ENCODE measurements at regions not wholly inside any gene's neighbourhood (a gene's known extent, or its start where the extent isn't known, plus 50 kb on each side); places are given as distances from the start of the nearest gene placed in this dataset.

DNA sequence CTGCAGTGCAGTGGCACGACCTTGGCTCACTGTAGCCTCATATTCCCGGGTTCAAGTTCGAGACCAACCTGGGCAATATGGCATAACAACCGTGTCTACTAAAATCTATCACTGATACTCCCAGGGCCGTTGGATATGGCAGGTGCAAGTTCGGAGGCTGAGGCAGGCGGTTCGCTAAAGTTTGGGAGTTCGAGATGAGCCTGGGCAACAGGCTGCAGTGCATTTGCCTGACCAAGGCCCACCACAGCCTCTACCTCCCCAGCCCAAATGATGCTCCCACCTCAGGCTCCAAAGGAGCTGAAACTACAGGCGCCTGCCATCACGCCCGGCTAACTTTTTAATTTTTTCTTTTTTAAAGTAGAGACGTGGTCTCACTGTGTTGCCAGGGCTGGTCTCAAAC lies 177.1 kb upstream of the ALG10B start:
- DNase-seq, result no peak

DNA sequence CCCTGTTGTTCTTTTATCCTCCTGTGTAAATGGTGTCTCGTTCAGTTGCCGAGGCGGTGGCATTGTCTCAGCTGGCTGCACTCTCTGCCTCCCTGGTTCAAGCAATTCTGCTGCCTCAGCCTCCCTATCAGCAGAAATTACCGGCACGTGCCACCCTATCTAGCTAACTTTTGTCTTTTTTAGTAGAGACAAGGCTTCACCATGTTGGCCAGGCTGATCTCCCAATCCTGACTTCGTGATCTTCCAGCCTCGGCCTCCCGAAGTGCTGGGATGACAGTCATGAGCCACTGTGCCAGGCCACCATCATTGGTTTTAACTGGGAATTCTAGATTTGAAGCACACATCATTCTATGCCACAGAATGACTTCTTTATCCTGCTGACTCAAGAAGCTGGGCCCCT lies 175.3 kb upstream of the ALG10B start:
- DNase-seq, result no peak

DNA sequence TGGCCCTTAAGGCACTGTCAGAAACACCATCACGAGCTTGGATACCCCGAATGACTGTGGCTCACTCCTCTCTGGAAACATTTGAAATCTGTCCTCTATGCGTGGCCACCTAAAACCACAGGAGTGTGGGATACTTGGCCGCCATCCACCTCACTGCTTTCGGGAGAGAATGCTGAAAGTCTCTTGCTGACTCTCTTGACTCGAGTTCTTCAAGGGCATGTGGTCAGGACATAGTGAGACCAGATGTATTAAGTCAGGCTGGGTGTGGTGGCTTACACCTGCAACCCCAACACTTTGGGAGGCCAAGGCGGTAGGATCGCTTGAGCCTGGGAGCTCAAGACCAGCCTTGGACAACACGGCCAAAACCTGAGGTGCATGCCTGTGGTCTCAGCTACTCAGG lies 174.7 kb upstream of the ALG10B start:
- DNase-seq, result no peak

GRCh38 chr12:38142974-38143373 lies 173.6 kb upstream of the ALG10B start:
- DNase-seq, result no peak

DNA sequence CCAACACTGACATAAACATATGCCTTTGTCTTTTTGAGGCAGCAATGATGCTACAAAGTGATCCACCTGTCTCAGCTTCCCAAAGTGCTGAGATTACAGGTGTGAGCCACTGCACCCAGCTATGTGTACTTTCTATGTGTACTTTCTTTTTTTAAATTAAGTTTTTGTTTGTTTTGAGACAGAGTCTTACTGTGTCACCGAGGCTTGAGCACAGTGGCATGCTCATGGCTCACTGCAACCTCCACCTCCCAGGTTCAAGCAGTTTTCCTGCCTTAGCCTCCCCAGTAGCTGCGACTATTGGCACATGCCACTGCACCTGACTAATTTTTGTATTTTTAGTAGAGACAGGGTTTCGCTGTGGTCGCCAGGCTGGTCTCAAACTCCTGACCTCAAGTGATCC lies 172.5 kb upstream of the ALG10B start:
- DNase-seq, result no peak

DNA sequence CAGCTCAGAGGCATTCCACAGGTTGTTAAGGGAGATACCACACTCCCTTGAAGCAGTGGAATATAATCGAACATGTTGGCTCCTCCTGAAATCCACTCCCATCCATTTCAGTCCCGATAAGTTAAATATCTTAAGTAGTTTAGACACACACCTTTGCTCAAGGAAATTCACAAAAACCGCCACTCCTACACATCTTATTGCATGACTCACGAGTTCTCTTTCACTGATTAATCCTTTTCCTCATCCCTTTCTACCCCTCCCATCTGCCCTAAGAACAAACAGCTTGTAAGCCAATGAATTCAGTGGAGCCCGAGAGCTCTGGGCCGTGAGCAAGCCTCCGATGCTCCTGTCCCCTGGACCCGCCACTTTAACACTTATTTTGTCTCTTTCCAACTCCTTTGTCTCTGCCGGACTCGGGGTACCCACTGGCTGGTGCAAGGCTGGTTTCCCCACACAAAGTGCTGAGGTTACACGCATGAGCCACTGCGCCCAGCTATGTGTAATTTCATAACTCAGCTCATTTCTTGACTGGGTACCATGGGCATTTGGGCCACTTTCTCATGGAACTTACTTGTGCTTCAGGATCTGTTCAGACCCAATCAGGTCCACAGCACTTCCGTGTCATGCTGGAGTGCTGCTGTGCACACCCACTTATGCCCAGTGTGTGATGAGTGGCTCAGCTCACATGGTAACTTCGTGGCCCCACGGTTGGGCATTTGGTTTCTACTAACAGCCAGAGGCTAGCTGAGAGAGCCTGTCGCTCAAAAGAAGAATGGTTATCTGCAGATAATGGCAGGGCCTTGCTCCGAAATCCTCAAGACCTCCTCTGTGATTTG lies 171.8 kb upstream of the ALG10B start:
- no peak for DNase-seq

DNA sequence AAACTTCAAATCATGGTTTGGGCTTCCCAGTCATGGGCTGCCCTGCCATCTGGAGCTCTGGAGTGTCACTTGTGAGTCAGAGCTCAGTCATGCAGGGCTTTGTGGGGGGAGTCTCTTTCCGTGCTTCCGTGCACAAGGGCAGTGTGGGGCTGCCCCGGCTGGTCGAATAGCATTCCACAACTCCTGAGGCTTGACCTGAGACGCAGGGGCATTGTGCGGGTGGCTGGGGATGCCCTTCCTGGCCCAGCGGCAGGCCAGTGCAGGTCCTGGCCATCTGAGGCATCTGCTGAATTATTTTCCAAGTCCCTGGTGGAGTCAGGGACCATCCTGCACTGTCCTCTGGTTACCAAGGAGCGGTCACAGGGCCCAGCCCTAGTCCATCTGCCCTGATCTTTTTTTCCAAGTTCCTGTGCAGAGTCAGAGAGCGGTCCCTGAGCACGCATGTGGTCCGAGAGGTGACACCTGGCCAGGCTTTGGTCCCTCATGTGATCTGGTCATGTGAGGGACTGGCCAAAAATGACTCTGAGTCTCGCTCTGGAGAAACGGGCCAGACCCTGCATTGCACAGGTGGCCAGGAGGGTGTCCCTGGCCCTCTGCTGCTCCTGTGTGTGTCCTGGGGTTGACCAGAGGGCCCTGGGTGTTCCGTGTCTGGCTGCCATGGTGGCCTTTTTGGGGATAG lies 167.0 kb upstream of the ALG10B start:
- no peak for DNase-seq

- DNase-seq, result no peak
These were observed 164.4 kb upstream of the ALG10B start for GRCh38 chr12:38151991-38152700.

GRCh38 chr12:38152816-38153736 lies 163.5 kb upstream of the ALG10B start:
- no peak for DNase-seq

- DNase-seq, result no peak
These were observed 162.9 kb upstream of the ALG10B start for GRCh38 chr12:38153737-38154061.

- DNase-seq, result no peak
These were observed 162.2 kb upstream of the ALG10B start for GRCh38 chr12:38154096-38155019.

- DNase-seq, result no peak
These were observed 161.6 kb upstream of the ALG10B start for GRCh38 chr12:38155020-38155395.

GRCh38 chr12:38155526-38156496 lies 160.8 kb upstream of the ALG10B start:
- DNase-seq, result no peak

DNA sequence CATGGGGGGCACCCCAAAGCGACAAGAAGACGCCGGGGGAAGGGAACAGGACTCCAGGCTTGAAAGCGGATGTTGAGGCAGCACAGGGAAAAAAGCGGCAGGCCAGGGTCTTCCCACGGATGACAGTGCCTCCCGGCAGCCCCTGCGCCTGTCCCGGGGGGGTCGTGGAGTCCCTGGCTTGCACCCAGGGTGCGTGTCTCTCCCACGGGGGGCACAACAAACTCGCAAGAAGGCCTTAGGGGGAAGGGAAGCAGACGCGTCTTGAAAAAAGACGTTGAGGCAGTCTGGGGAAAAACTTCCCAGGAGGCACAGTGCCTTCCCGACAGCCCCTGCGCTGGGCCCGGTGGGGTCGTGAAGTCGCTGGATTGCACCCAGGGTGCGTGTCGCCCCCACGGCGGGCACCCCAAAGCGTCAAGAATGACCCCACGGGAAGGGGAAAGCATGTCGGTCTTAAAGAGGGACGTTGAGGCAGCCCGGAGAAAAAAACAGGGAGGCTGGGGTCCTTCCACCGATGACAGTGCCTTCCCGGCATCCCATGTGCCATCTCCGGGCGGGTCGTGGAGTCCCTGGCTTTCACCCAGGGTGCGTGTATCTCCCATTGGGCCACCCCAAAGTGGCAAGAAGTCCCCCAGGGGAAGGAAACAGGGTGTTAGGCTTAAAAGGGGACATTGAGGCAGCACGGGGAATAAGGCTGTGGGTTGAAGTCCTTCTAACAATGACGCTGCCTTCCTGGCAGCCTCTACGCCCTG lies 159.9 kb upstream of the ALG10B start:
- DNase-seq, result no peak

- DNase-seq, result no peak
These were observed 159.2 kb upstream of the ALG10B start for GRCh38 chr12:38157274-38157932.

- DNase-seq, result no peak
These were observed 158.6 kb upstream of the ALG10B start for GRCh38 chr12:38157933-38158401.

GRCh38 chr12:38158428-38159091 lies 158.0 kb upstream of the ALG10B start:
- DNase-seq, result no peak

DNA sequence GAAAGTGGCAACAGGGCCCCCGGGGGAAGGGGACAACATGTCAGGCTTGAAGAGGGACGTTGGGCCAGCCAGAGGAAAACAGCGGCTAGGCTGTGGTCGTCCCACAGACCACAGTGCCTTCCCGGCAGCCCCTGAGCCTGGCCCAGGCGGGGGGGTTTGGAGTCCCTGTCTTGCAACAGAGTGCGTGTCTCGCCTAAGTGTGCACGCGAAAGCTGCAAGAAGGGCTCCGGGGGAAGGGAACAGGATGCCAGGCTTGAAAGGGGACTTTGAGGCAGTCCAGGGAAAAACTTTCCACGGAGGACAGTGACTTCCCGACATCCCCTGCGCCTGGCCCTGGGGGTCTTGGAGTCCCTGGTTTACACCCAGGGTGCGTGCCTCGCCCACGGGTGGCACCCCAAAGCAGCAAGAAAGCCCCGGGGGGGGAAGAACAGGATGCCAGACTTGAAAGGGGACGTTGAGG lies 157.5 kb upstream of the ALG10B start:
- DNase-seq, result no peak
